ENCODE measurements at regions not wholly inside any gene's neighbourhood (a gene's known extent, or its start where the extent isn't known, plus 50 kb on each side); places are given as distances from the start of the nearest gene placed in this dataset.

DNA sequence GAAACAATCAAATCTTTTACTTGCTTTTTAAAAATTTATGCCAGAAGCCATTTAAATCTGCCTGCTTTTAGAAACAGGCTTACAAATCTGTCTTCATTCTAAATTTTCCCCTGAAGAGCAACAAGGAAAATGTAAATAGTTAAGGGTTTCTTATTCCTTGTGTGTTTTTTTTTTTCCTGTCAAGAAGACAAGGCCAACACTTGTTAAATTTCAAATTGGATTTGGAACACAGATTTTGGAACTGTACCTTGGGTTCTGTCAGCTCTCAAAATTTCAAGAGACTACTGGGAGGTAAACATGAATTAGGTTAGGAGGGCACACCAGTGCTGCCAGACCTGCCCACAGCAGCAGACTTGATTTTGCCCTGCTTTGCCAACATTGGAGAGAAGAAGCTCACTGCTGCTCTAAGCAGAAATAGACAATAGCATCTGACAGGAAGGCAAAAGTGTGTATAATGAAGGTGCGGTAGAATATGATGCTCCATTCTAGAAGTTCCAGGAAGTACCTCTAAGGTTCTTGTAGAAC lies 121.7 kb downstream of the NHLRC3 start:
- no peak for DNase-seq (ENCODE audit: low read depth in 2 of 2)

DNA sequence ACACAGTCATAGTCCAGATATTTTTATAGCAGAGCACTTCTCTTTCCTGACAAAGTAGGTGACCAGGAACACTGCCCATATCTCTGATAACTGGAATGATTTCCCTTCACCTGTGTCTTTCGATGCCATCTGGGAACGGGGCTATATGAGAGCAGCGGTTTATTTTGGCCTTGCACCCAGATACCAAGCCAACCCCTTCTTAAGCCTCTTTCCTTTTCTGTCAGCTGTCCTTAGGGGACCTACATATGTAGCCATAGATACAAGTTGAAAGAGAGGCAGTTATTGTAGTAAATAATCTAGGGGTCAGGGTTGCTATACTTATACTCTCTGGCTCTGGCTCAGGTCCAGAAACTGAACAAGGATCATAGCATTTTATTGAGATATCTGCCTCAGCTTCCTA lies 128.8 kb downstream of the NHLRC3 start:
- DNase-seq (ENCODE audit: low read depth in 2 of 2) = no peak

DNA sequence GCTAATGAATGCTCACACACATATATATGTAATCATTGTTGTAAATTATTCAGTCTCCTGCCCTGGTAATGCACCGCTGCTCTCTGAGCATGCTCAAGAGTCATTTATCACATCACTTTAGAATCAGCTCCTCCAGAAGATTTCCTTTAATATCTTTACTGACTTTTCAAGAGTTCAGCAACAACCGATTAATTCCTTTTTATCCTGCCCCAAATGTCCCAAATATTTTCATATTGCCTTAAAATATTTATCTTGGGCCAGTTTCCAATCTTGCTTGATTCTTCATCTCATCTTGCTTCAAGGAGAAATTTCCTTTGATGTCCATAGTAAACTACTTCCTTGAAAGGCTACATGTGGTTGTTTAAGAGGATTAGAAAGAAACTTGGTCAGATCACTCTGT lies 132.5 kb downstream of the NHLRC3 start:
- DNase-seq (ENCODE audit: low read depth in 2 of 2) = no peak

DNA sequence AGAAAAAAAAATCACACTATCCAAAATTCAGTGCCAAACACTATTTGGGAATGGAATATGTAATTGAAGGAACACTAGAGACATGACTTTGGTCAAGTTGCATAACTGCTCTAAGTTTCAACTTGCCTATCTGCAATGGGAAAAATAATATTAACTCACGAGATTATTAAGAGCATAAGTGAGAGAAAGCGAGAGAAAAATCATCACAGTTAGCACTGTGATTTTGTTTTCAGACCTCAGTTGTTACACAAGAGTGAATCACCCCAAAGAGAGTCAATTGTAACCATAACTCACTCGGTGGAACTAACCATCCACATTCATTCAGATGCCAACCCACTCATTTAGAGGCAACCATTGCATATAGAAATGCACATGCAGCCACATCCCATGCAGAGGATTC lies 147.1 kb downstream of the NHLRC3 start:
- DNase-seq (ENCODE audit: low read depth in 2 of 2) = no peak

DNA sequence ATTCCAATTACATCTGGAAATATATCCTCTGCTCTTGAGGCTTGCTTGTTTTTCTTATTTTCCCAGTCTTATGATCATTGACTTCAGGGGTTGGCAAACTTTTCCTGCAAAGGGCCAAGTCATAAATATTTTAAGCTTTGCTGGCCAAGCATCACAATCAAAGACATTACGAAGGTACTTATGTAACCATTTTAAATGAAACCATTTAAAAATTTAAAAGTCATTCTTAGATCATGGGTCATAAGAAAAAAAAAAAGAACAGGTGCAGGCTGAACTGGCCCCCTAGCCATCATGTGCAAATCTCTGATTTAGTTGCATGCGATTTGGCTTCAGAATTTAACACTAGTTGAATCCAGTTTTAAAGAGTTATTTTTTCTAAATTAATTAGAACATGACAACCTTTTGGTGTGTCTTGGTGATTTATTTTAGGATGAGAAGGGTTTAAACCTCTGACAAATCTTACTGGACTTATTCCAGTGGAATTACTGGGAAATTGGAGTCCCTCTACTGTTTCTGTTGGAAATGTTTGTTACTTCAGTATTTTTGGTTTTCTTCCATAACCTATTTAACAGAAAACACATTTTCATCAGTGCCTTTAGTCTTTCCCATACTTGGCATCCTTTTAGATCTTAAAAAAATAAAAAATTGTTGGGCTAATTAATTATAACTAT lies 148.1 kb downstream of the NHLRC3 start:
- DNase-seq (ENCODE audit: low read depth in 2 of 2) = no peak

DNA sequence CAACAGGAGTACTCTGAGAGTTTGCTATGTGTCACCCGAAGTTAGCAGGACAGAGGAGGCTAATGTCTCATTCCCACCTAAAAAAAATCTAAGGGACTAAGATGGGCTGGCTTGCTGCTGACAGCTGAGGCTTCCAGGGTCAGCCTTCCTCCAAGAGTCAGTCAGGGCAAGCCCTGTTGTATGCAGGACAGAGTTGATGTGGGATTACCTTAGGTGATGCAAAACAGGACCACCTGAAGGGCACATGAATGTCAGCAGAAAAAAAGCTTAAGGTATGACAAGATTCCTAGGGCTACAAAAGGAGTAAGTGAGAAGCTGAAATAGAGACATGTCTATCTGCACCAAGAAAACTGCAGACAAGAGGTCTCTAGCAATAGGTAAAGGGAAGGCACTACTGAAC lies 151.5 kb downstream of the NHLRC3 start:
- DNase-seq (ENCODE audit: low read depth in 2 of 2) = no peak

DNA sequence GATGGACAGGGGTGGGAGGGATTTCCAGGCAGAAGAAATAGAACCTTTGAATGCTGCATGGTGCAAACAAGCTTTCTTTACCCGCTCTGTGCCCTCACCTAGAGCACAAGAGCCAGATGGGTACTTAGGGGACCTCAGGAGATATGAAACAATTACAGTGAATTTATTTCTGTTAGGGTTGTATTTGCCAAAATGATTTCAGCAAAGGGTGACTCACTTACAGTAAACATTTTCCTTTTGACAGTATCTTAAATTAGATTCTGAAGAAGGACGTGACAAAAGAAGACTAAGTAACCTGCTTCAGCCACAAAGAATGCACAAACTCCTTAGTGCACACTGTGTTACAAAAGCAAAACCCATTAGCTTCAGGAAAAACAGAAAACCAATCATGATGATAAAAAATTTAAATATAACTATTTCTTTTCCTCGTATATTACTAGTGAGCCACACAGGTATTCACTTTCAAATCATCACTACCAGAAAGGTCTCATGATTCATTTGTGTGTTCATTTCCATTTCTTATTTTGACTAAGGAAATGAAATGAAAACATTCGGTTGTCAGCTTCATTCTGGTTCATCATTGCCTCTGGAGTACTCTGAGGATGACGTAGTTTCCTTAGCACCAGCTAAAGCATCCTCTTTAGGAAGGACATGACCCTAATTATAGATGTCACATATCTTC lies 158.8 kb downstream of the NHLRC3 start:
- DNase-seq (ENCODE audit: low read depth in 2 of 2) = no peak

DNA sequence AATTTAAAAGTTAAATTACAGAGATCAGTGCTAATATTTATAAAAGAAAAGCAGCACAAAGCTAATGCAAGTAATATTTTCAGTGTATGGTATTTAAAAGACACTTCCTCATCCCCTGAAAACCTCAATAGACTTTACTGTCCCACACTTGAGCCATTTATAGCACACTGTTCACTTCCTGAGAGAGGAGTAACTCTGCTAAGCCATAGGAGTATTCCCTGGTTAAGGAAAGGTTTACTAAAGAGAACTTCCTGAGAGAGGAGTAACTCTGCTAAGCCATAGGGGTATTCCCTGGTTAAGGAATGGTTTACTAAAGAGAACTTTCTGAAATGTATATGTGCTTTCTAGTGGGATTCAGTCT lies 159.4 kb downstream of the NHLRC3 start:
- no peak for DNase-seq (ENCODE audit: low read depth in 2 of 2)

DNA sequence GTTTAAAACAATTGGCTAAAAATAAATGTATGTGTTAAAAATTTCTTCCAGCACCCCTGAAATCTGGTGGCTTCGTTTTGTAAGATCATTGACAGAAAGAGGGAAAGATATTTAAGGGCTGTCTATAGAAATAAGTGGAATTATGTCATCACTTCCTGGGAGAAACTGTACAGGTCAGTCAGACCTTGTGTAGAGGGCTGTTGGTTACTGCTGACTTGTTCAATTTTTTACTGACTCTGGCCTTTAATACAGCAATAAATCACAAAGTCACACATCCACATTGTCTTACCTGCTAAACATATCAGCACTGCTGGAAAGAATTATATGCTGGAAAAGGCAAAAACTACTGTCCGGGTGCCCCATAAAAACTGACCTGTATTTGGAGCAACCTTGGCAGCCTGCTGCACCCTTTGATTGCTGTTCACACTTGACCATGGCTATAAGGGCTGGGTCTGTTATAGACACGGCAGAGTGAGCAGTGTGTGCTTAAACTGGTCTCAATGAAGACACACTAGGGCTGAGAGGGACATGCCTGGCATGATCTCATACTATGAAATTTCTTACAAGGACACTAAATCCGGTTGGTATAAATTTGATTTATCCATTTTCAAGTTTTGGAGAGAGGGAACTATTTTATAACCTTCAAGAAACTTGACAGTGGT lies 162.1 kb downstream of the NHLRC3 start:
- DNase-seq (ENCODE audit: low read depth in 2 of 2) = no peak

DNA sequence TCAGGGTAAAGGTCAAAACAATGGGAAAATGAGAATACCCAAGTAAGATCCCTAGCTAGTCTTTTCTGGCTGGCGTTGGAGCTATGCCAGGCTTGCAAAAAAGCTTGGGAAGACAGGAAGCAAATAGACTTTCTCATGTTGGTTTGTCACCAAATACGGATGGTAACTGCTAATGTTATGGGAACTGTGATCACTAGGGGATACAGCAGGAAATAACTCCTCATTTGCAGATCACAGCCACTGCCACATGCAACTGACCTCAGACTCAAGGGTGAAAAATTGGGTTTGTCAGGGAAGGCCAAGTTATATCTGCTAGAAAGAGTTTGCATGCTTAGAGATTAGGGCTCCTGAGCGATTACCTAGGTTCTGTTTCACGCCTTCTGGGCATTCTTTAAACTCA lies 162.9 kb downstream of the NHLRC3 start:
- no peak for DNase-seq (ENCODE audit: low read depth in 2 of 2)

DNA sequence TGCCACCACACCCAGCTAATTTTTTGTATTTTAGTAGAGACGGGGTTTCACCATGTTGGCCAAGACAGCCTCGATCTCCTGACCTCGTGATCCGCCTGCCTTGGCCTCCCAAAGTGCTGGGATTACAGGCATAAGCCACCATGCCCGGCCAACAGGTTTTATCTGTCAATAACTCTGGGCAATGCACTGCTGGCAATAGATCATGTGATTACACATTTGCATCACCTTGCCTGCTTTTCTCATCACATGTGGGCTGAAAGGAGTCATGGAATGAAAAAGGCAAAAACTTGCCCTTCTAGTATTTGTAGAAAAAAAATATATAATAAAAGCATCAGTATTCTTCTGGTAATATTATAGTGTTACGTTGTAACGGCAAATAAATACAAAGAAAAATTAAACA lies 164.5 kb downstream of the NHLRC3 start:
- DNase-seq (ENCODE audit: low read depth in 2 of 2) = no peak

DNA sequence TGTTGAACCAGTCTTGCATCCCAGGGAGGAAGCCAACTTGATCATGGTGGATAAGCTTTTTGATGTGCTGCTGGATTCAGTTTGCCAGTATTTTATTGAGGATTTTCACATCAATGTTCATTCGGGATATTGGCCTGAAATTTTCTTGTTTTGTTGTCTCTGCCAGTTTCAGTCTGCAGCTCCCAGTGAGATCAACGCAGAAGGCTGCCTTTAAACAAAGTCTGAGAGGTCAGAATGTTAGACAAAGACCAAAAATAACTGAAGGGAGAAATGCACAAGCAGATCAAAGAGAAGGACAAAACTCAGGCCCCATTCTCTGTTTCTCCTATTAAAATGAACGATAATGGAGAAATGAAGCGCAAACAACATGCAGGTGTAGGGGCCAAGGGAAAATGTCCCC lies 170.4 kb downstream of the NHLRC3 start:
- no peak for DNase-seq (ENCODE audit: low read depth in 2 of 2)

DNA sequence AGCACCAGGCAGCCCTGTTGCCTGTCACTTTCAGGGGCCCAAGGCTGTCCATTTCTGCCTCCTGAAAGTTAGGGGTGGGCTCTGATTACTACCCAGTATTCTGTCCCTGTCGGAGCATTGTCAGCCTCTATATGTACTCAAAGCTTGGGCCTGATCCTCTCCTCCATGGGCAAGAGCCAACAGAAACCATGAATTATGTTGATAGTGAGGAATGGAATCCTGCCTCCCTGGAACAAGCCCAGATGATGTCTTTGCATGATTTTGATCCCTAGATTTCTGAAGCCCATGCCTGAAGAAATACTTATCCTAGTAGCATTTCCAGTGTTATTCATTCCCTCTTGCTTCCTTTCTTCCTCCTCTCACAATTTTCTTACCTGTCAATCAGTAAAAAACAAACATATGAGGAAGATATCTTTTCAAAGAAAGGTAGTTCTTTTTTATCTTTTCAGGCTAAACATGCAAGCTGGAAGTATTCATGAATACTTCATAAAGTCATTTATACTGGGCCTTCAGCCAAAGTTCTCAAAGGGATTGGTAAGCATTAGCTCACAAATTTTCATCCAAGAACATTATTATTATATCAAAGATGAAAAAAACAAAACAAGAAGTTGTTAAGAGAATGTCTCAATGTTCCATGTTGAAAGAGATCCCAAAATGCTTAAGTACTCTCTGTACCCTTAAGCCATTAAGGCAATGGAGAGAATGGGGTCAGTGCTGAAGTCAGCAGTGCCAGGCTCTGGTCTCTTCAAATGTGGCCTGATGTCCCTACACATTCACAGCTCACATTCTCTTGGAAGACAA lies 171.7 kb downstream of the NHLRC3 start:
- DNase-seq (ENCODE audit: low read depth in 2 of 2) = no peak

DNA sequence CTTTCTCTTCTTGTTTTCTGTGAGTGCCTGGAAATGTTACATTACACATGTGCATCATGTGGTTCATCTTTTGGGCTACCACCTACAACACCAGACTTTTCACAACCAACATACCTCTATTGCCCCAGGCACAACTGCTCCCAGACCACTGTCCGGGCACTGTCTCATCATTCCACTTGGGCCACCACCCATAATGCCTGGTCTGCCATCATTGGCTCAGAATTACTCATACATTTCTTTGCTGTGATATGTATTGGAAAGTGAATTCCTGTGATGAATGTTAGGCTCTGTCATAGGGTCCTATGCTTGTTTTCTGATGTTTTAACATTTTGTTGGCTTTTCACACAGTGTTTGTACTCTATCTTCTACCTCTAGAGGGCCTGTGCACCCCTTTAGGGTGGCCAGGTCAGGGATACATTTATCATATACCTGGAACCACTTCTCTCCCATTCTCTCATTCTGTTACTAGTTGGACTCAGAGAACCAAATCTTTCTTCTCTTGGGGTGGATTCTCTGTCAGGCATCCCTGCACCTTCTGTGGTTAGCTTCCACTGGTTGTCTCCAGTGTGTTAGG lies 172.8 kb downstream of the NHLRC3 start:
- no peak for DNase-seq (ENCODE audit: low read depth in 2 of 2)

DNA sequence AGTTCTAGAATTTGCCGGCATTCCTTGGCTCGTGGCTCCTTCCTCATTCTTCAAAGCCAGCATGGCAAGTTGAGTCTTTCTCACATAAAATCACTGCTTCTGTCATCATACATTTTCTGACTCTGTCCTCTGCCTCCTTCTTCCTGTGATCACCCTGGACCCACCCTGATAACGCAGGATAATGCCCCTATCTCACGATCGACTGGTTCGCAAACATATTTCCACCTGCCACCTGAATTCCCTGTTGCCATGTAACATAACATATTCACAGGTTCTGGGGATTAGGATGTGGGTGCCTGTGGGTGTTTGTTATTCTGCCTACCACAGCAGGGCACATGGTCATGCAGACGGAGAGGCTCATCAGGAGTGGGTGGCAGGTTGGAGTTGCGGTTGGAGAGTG lies 177.7 kb downstream of the NHLRC3 start:
- DNase-seq (ENCODE audit: low read depth in 2 of 2) = no peak

DNA sequence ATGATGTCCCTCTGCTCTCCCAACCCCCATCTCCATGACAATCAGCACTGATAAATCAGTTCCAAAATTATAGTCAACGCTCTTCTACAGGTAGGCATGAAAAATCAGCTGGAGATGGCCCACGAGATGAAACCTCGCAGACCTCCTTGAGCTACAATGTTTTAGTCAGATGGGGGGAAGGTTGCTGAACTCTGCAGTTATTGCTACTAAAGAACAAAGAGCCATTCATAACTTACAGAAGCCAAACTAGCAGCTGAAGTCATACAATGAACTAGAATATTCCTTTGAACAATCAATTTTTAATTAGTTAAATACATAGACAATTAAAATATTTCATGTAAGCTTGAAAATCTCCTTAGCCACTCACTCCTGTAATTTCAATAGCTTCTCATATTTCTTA lies 179.2 kb downstream of the NHLRC3 start:
- no peak for DNase-seq (ENCODE audit: low read depth in 2 of 2)

DNA sequence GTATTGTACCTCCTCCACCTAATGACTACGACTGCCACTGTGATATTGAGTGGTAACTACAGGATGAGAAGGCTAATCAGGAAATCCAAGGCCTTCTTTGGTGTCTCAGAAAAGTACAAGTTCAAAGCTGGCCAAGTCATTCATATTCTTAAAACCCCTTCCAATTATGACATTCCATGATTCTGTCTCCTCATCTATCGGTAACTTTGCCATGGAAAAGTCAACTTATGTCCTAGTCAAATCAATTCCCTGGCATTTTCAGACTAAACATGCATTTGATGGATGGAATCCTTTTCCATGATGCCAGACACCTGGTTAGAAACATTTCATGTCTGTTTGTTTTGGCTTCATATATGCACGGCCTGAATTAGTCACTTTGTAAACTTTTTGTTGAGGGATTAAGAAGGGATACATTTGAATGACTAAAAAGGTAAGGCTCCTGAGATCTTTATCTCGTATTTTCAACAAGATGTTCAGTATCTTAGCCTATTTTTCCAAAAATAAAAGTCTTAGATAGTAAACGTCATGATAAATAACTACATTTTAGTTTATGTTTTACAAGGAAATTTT lies 186.5 kb downstream of the NHLRC3 start:
- DNase-seq (ENCODE audit: low read depth in 2 of 2) = no peak

DNA sequence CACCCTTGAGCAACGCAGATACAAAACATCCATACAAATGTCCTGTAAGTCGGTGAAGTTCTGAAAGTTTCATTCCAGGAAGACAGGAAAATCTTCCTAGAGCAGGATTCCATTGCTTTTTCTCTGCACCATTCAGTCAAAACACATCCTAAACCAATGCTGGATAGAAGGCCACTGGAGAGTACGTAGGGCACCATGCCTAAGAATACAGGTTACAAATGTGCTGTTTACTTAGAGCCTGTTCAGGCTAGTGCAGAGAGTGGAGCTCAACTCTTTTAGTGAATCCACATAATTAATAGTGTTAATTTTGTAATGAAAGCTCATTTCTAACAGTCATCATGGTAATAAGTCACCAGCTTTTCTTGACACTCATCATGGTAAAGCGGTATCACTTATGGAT lies 187.6 kb downstream of the NHLRC3 start:
- DNase-seq (ENCODE audit: low read depth in 2 of 2) = no peak

DNA sequence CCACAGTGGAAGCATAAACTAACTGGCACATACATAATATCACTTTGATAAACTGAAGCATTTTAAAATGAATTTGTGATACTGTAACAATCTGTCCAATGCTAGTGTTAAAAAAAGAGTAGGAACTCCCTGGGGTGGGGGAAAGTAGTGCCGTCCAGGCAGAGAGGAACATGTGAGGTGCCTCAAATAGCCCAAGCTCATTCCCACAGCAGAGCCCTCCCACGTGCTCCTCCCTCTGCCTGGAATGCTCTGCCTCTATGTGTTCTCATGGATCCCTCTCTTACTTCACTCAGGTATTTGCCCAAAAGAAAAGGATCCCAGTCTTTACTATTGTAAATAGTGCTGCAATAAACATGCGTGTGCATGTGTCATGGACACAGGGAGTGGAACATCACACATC lies 188.1 kb downstream of the NHLRC3 start:
- DNase-seq (ENCODE audit: low read depth in 2 of 2) = no peak

DNA sequence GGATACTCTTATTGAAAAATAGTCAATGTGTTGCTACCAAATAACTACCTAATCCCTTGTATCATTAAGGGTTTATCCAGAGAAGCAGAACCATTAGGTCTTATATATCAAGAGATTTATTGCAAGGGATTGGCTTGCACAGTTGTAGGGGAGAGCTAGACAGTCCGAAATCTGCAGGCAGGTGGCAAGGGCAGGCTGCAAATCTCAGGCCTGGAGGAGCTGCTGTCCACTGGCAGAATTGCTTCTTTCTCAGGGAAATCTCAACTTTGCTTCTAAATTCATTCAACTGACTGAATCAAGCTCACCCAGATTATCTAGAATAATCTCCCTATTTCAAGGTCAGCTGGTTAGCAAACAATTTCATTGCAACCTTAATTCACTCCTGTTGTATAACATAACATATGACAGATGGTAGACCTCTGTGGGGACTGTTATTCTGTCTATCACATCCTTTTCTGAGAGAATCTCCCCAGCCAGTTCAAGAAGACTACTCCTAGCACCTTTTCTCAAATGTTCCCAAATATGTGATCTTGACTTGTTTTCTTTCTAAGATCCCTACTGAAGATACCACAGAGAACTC lies 194.2 kb downstream of the NHLRC3 start:
- DNase-seq (ENCODE audit: low read depth in 2 of 2) = no peak

DNA sequence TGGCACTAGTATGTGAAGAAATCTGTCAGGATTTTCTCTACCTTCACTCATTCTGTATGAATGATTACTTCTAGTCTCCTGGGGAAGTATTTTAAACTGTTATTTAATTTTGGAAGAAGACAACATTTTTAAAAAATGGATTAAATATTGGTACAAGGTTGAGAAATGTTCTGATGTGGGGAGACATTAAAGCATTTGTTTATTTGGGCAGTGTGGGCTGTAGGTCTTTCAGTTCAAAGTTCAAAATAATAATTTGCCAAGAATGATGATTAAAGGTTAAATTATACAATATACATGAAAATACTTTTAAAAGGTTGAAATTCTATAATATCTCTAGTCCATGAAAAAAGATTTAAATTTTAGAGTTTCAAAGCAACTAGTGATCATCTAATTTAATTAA lies 194.7 kb downstream of the NHLRC3 start:
- DNase-seq (ENCODE audit: low read depth in 2 of 2) = no peak
